H9 (cell line): ENCODE measurements at regions not wholly inside any gene's neighbourhood (a gene's known extent, or its start where the extent isn't known, plus 50 kb on each side); places are given as distances from the start of the nearest gene placed in this dataset.

Experiments
- DNase-seq: peaks from one replicate; pipeline ENCODE4 v3.0.0-alpha.2; 2017
- H2AFZ ChIP-seq: one replicate; pipeline ENCODE4 v1.6.1; 2013; ENCODE audit warnings: mild to moderate bottlenecking, low read length, control low read depth, moderate library complexity
- H2AK5ac ChIP-seq: 2 replicates; pipeline ENCODE4 v1.6.1; 2013; ENCODE audit warnings: low read length, control low read depth, mixed read lengths; ENCODE audit not compliant: insufficient read length
- H2BK120ac ChIP-seq: one replicate; pipeline ENCODE4 v1.6.1; 2013; ENCODE audit warnings: low read depth, mild to moderate bottlenecking, low read length, control low read depth, inconsistent platforms; ENCODE audit not compliant: poor library complexity, severe bottlenecking
- H2BK12ac ChIP-seq: 2 replicates; pipeline ENCODE4 v1.6.1; 2013; ENCODE audit warnings: low read length, control low read depth, mixed read lengths, low read depth; ENCODE audit not compliant: insufficient read length
- H2BK15ac ChIP-seq: 2 replicates; pipeline ENCODE4 v1.6.1; 2013; ENCODE audit warnings: low read depth, low read length, control low read depth
- H2BK20ac ChIP-seq: one replicate; pipeline ENCODE4 v1.6.1; 2013; ENCODE audit warnings: low read depth, mild to moderate bottlenecking, low read length, control low read depth, inconsistent platforms; ENCODE audit not compliant: poor library complexity, severe bottlenecking
- H2BK5ac ChIP-seq: 2 replicates; pipeline ENCODE4 v1.6.1; 2013; ENCODE audit warnings: low read length, control low read depth, mixed read lengths; ENCODE audit not compliant: insufficient read length
- H3K14ac ChIP-seq: 2 replicates; pipeline ENCODE4 v1.6.1; 2013; ENCODE audit warnings: low read length, control low read depth; ENCODE audit not compliant: insufficient read depth
- H3K18ac ChIP-seq: 2 replicates; pipeline ENCODE4 v1.6.1; 2013; ENCODE audit warnings: low read depth, mild to moderate bottlenecking, mixed read lengths, low read length, control low read depth; ENCODE audit not compliant: insufficient read length
- H3K23ac ChIP-seq: 2 replicates; pipeline ENCODE4 v1.6.1; 2013; ENCODE audit warnings: low read length, control low read depth, mixed read lengths, low read depth; ENCODE audit not compliant: insufficient read length
- H3K23me2 ChIP-seq: 2 replicates; pipeline ENCODE4 v1.6.1; 2013; ENCODE audit warnings: low read depth, mild to moderate bottlenecking, mixed read lengths, low read length, control low read depth; ENCODE audit not compliant: insufficient read length, poor library complexity, severe bottlenecking
- H3K27ac ChIP-seq: 2 replicates; pipeline ENCODE4 v1.5.1; 2013; ENCODE audit warnings: low read length, control low read depth, mixed read lengths, low read depth; ENCODE audit not compliant: insufficient read length
- H3K27me3 ChIP-seq: 2 replicates; pipeline ENCODE4 v1.6.1; 2013; ENCODE audit warnings: low read length, control low read depth, inconsistent platforms; ENCODE audit not compliant: insufficient read depth
- H3K4ac ChIP-seq: 2 replicates; pipeline ENCODE4 v1.6.1; 2013; ENCODE audit warnings: low read depth, mild to moderate bottlenecking, control low read depth, inconsistent platforms, low read length, moderate library complexity
- H3K4me1 ChIP-seq: 2 replicates; pipeline ENCODE4 v1.6.1; 2013; ENCODE audit warnings: low read length, control low read depth, inconsistent platforms; ENCODE audit not compliant: insufficient read depth
- H3K4me2 ChIP-seq: 2 replicates; pipeline ENCODE4 v1.6.1; 2013; ENCODE audit warnings: low read length, control low read depth, mixed read lengths; ENCODE audit not compliant: insufficient read length, insufficient read depth
- H3K56ac ChIP-seq: 2 replicates; pipeline ENCODE4 v1.6.1; 2013; ENCODE audit warnings: low read depth, mild to moderate bottlenecking, mixed read lengths, low read length, control low read depth; ENCODE audit not compliant: insufficient read length
- H3K79me1 ChIP-seq: 2 replicates; pipeline ENCODE4 v1.6.1; 2013; ENCODE audit warnings: low read depth, mild to moderate bottlenecking, moderate library complexity, low read length, control low read depth, inconsistent platforms; ENCODE audit not compliant: insufficient read depth, poor library complexity, severe bottlenecking
- H3K79me2 ChIP-seq: 2 replicates; pipeline ENCODE4 v1.6.1; 2013; ENCODE audit warnings: low read length, control low read depth, inconsistent platforms; ENCODE audit not compliant: insufficient read depth
- H3K9ac ChIP-seq: 2 replicates; pipeline ENCODE4 v1.6.1; 2013; ENCODE audit warnings: low read length, control low read depth, mixed read lengths; ENCODE audit not compliant: insufficient read length; ENCODE audit errors: extremely low read depth
- H3K9me3 ChIP-seq: one replicate; pipeline ENCODE4 v1.6.1; 2013; ENCODE audit warnings: low read depth, low read length, inconsistent platforms; ENCODE audit not compliant: control insufficient read depth
- H3T11ph ChIP-seq: one replicate; pipeline ENCODE4 v1.6.1; 2013; ENCODE audit warnings: mild to moderate bottlenecking, low read length, control low read depth, inconsistent platforms
- H4K20me1 ChIP-seq: one replicate; pipeline ENCODE4 v1.6.1; 2013; ENCODE audit not compliant: control insufficient read depth, insufficient read length, insufficient read depth
- H4K5ac ChIP-seq: 2 replicates; pipeline ENCODE4 v1.6.1; 2013; ENCODE audit warnings: low read depth, mild to moderate bottlenecking, mixed read lengths, low read length, control low read depth; ENCODE audit not compliant: insufficient read length
- H4K8ac ChIP-seq: replicated peaks from 2 replicates; pipeline ENCODE4 v1.6.1; 2013; ENCODE audit warnings: low read length, control low read depth, mixed read lengths, low read depth; ENCODE audit not compliant: insufficient read length
- H4K91ac ChIP-seq: 2 replicates; pipeline ENCODE4 v1.6.1; 2013; ENCODE audit warnings: low read depth, mild to moderate bottlenecking, moderate library complexity, mixed read lengths, low read length, control low read depth; ENCODE audit not compliant: insufficient read length
- H3K27ac Mint-ChIP-seq, 3 experiments: 2 replicates in 2 of 3; 3 replicates in 1 of 3; pipeline ENCODE4 v1.8.0; 2020 to 2021; ENCODE audit warnings: mixed read lengths in 3 of 3, mild to moderate bottlenecking in 1 of 3, moderate library complexity in 1 of 3
- H3K27me3 Mint-ChIP-seq: 2 replicates; pipeline ENCODE4 v1.8.0; 2021; ENCODE audit warnings: low read depth, mild to moderate bottlenecking, moderate library complexity, mixed read lengths
- H3K36me3 Mint-ChIP-seq, 3 experiments: 2 replicates in 2 of 3; 3 replicates in 1 of 3; pipeline ENCODE4 v1.8.0; 2020 to 2021; ENCODE audit warnings: low read depth in 3 of 3, mixed read lengths in 3 of 3; ENCODE audit not compliant: insufficient read depth in 1 of 3
- H3K4me1 Mint-ChIP-seq, 2 experiments: 2 replicates each; pipeline ENCODE4 v1.8.0; 2020; ENCODE audit warnings: mixed read lengths in 2 of 2
- H3K4me3 Mint-ChIP-seq, 2 experiments: 2 replicates in 1 of 2; 3 replicates in 1 of 2; pipeline ENCODE4 v1.8.0; 2020 to 2021; ENCODE audit warnings: mild to moderate bottlenecking in 2 of 2, mixed read lengths in 2 of 2, moderate library complexity in 1 of 2
- H3K9me3 Mint-ChIP-seq, 2 experiments: 2 replicates in 1 of 2; 3 replicates in 1 of 2; pipeline ENCODE4 v1.8.0; 2020; ENCODE audit warnings: mild to moderate bottlenecking in 2 of 2, mixed read lengths in 2 of 2, moderate library complexity in 1 of 2
- CTCF ChIP-seq: fragments of 200-600 bp; sonication (generic); conservative IDR thresholded peaks from 3 replicates; pipeline ENCODE4 v1.8.0; 2021; ENCODE audit warnings: antibody characterized with exemption, mild to moderate bottlenecking
- WGBS: extraction: QIAGEN DNeasy Blood & Tissue Kit; methylation state at CpG from one replicate; pipeline ENCODE4 v1.1.7; 2013; ENCODE audit warnings: missing lambda C conversion rate, low lambda C conversion rate, mixed read lengths; ENCODE audit not compliant: insufficient read length; ENCODE audit errors: extremely low coverage; 5-methylcytosine and 5-hydroxymethylcytosine counted together

GRCh38 chr15:39323706-39324105 is 257.2 kb upstream of the THBS1 start:
- Histone ChIP-seq H3K9ac (no peak overlapping the region), H3K23me2 (no peaks in the 10 kb centered on the region), H3K4me2 (no peak overlapping the region), H3K4me1 (no peaks in the 10 kb centered on the region), H3K9me3 (no peaks in the 10 kb centered on the region), H3K18ac (no peak overlapping the region), H3K4ac (no peak overlapping the region), H3K14ac (no peak overlapping the region), H4K20me1 (no peaks in the 10 kb centered on the region), H3K27ac (no peak overlapping the region), H3K79me2 (no peaks in the 10 kb centered on the region), H2BK5ac (no peak overlapping the region), H3K79me1 (no peaks in the 10 kb centered on the region), H3K56ac (no peak overlapping the region), H4K8ac (no peak overlapping the region), H3T11ph (no peak overlapping the region), H2BK120ac (no peak overlapping the region), H2BK15ac (no peak overlapping the region), H2BK12ac (no peak overlapping the region), H3K27me3 (no peaks in the 10 kb centered on the region), H4K5ac (no peak overlapping the region), H2BK20ac (no peak overlapping the region), H2AFZ (no peak overlapping the region), H2AK5ac (no peak overlapping the region), H4K91ac (no peak overlapping the region), H3K23ac (no peak overlapping the region)
- no peak overlapping the region for H3K4me3 Mint-ChIP-seq
- no peak for DNase-seq
- TF ChIP-seq CTCF = no peak
- H3K9me3 Mint-ChIP-seq = peaks cover 13 to 14% of the 10 kb centered on the region in 2 experiments
- no peaks in the 10 kb centered on the region; the same call in 1 of the 2 replicates for H3K27me3 Mint-ChIP-seq
- no peak overlapping the region for H3K27ac Mint-ChIP-seq
- peaks cover 7 to 14% (median 7%) of the 10 kb centered on the region in 3 experiments; a peak in 6 of 7 replicates for H3K36me3 Mint-ChIP-seq
- no peaks in the 10 kb centered on the region for H3K4me1 Mint-ChIP-seq
- no CpG with 5 or more reads among the region's 3 CpGs for WGBS
